ENCODE measurements at regions not wholly inside any gene's neighbourhood (a gene's known extent, or its start where the extent isn't known, plus 50 kb on each side); places are given as distances from the start of the nearest gene placed in this dataset.

- DNase-seq = no peak
These were observed 141.8 kb downstream of the ENGASE start for GRCh38 chr17:79216391-79216790.

- DNase-seq = no peak
These were observed 141.0 kb downstream of the ENGASE start for GRCh38 chr17:79215631-79216030.

GRCh38 chr17:79214940-79215604, 140.4 kb downstream of the ENGASE start:
- no peak for DNase-seq

GRCh38 chr17:79214459-79214858, 139.8 kb downstream of the ENGASE start:
- no peak for DNase-seq

GRCh38 chr17:79213305-79213704, 138.7 kb downstream of the ENGASE start:
- DNase-seq = no peak

- no peak for DNase-seq
These were observed 137.8 kb downstream of the ENGASE start for GRCh38 chr17:79212149-79213087.

- no peak for DNase-seq
These were observed 136.6 kb downstream of the ENGASE start for GRCh38 chr17:79211061-79211770.

GRCh38 chr17:79210638-79211037, 136.0 kb downstream of the ENGASE start:
- no peak for DNase-seq

GRCh38 chr17:79207960-79208359, 133.3 kb downstream of the ENGASE start:
- DNase-seq = no peak

GRCh38 chr17:79205688-79206205, 131.1 kb downstream of the ENGASE start:
- DNase-seq = no peak

GRCh38 chr17:79204261-79204660, 129.6 kb downstream of the ENGASE start:
- DNase-seq = no peak

GRCh38 chr17:79203657-79204056, 129.0 kb downstream of the ENGASE start:
- no peak for DNase-seq

GRCh38 chr17:79203016-79203415, 128.4 kb downstream of the ENGASE start:
- no peak for DNase-seq

- no peak for DNase-seq
These were observed 127.9 kb downstream of the ENGASE start for GRCh38 chr17:79202480-79202879.

GRCh38 chr17:79201536-79202227, 127.1 kb downstream of the ENGASE start:
- no peak for DNase-seq

GRCh38 chr17:79201119-79201518, 126.5 kb downstream of the ENGASE start:
- no peak for DNase-seq

- DNase-seq = no peak
These were observed 122.3 kb downstream of the ENGASE start for GRCh38 chr17:79196913-79197312.

- no peak for DNase-seq
These were observed 118.1 kb downstream of the ENGASE start for GRCh38 chr17:79192503-79193351.

- DNase-seq = no peak
These were observed 116.8 kb downstream of the ENGASE start for GRCh38 chr17:79191270-79191934.

- DNase-seq = no peak
These were observed 114.7 kb downstream of the ENGASE start for GRCh38 chr17:79189305-79189704.

GRCh38 chr17:79188685-79189084, 114.1 kb downstream of the ENGASE start:
- no peak for DNase-seq
